HG02870 (cell line): ENCODE measurements at regions not wholly inside any gene's neighbourhood (a gene's known extent, or its start where the extent isn't known, plus 50 kb on each side); places are given as distances from the start of the nearest gene placed in this dataset.

Experiments used
- ATAC-seq: cut with Tn5 transposase; IDR thresholded peaks from one replicate; pipeline ENCODE4 v1.9.1; 2021; ENCODE audit warnings: mild to moderate bottlenecking, moderate library complexity; ENCODE audit not compliant: unreplicated experiment

GRCh38 chrX:110600745-110601310 lies 194.8 kb downstream of the CHRDL1 start:
- no peak for ATAC-seq

- no peak for ATAC-seq
These were observed 181.0 kb downstream of the CHRDL1 start for GRCh38 chrX:110614596-110614995.
